Activated B cell treated with CpG ODN at 0.5 μM for 24 hours (primary cell): ENCODE measurements at regions not wholly inside any gene's neighbourhood (a gene's known extent, or its start where the extent isn't known, plus 50 kb on each side); places are given as distances from the start of the nearest gene placed in this dataset.

ENCODE experiments used
- ATAC-seq: fragments of 200-7000 bp; cut with Tn5 transposase; one replicate; pipeline ENCODE4 v1.10.0; 2021; ENCODE audit warnings: low read depth, mild to moderate bottlenecking, moderate library complexity
- CTCF ChIA-PET: fragments of 350-600 bp; sonication (Branson Sonifier 250); formaldehyde crosslinking; loops from one replicate; lab custom pipeline; 2021; ENCODE audit warnings: antibody characterized with exemption; lab: Charles Lee
- POLR2A ChIA-PET: fragments of 350-600 bp; sonication (Branson Sonifier 250); formaldehyde crosslinking; loops from one replicate; lab custom pipeline; 2021; ENCODE audit warnings: antibody characterized with exemption; lab: Charles Lee
- DNase-seq: peaks from one replicate; pipeline ENCODE4 v3.0.0; 2022
- H3K27ac Mint-ChIP-seq: one replicate; pipeline ENCODE4 v1.8.0; 2020; ENCODE audit warnings: mixed read lengths
- H3K27me3 Mint-ChIP-seq: one replicate; pipeline ENCODE4 v1.8.0; 2021; ENCODE audit warnings: mixed read lengths
- H3K36me3 Mint-ChIP-seq: one replicate; pipeline ENCODE4 v1.8.0; 2021; ENCODE audit warnings: low read depth, mixed read lengths
- H3K4me1 Mint-ChIP-seq: one replicate; pipeline ENCODE4 v1.8.0; 2021; ENCODE audit warnings: mixed read lengths
- H3K4me3 Mint-ChIP-seq: one replicate; pipeline ENCODE4 v1.8.0; 2020; ENCODE audit warnings: mild to moderate bottlenecking, mixed read lengths
- H3K9me3 Mint-ChIP-seq: one replicate; pipeline ENCODE4 v1.8.0; 2020; ENCODE audit warnings: mixed read lengths
- intact Hi-C: fragments of 100-400 bp; cut with micrococcal nuclease; formaldehyde crosslinking; loops from one replicate; pipeline ENCODE4 v1.15.1; 2024
- TF ChIP-seq, protein P1 (sequence below): fragments of 200-600 bp; IDR thresholded peaks from one replicate; pipeline ENCODE4 v1.8.0; 2022; ENCODE audit warnings: antibody characterized with exemption, mild to moderate bottlenecking

DNA sequence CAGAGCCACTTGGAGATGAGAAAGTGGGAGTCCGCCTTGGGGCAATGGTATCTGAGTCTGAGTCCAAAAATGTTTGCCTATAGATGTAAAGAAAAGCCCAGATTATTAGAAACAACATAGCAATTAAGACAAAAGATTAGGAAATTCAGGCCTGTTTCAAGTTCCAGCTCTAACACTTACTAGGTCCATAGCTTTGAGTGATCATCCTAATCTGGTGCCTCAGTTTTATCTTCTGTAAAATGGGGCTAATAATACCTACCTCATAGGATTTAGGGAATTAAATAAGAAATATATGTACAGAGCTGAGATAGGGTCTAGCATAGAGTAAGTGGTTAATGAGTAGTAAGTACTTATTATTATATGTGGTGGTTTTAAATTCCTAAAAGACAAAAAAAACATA is 58.6 kb upstream of the NLK start:
- DNase-seq = no peak
- no peaks in the 10 kb centered on the region for H3K9me3 Mint-ChIP-seq
- H3K4me1 Mint-ChIP-seq = peaks cover 23% of the 10 kb centered on the region
- H3K4me3 Mint-ChIP-seq = no peak overlapping the region
- H3K27me3 Mint-ChIP-seq = peaks cover 7% of the 10 kb centered on the region
- ChIA-PET POLR2A (no interaction called here), CTCF (no interaction called here)
- ATAC-seq = no peak
- intact Hi-C loops = no loop called here
- no peak overlapping the region for H3K27ac Mint-ChIP-seq
- TF ChIP-seq, protein P1, sequence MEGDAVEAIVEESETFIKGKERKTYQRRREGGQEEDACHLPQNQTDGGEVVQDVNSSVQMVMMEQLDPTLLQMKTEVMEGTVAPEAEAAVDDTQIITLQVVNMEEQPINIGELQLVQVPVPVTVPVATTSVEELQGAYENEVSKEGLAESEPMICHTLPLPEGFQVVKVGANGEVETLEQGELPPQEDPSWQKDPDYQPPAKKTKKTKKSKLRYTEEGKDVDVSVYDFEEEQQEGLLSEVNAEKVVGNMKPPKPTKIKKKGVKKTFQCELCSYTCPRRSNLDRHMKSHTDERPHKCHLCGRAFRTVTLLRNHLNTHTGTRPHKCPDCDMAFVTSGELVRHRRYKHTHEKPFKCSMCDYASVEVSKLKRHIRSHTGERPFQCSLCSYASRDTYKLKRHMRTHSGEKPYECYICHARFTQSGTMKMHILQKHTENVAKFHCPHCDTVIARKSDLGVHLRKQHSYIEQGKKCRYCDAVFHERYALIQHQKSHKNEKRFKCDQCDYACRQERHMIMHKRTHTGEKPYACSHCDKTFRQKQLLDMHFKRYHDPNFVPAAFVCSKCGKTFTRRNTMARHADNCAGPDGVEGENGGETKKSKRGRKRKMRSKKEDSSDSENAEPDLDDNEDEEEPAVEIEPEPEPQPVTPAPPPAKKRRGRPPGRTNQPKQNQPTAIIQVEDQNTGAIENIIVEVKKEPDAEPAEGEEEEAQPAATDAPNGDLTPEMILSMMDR = no peak
- no peaks in the 10 kb centered on the region for H3K36me3 Mint-ChIP-seq

DNA sequence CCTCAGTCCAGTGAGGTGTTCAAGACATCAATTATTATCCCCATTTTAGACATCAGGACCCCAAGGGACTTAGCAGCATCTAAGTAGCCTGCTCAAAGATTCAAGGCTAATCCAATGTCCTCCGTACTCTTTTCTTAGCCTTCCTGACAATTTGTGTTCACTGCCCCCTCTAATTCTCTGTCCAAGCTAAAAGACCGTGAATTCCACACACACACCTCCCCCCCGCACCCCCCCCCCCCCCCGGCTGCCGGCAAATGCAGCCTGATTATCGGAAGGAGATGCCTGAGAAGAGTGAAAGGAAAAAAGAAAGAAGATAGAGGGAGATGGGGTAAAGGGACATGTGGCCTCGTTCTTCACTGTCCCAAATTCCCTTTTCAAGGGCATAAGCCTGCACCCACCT is 58.1 kb upstream of the NLK start:
- intact Hi-C loops = no loop called here
- no peak for ATAC-seq
- no peaks in the 10 kb centered on the region for H3K36me3 Mint-ChIP-seq
- peaks cover 23% of the 10 kb centered on the region for H3K4me1 Mint-ChIP-seq
- TF ChIP-seq, protein P1 = no peak
- POLR2A ChIA-PET = no interaction called here
- H3K9me3 Mint-ChIP-seq = no peaks in the 10 kb centered on the region
- peaks cover 7% of the 10 kb centered on the region for H3K27me3 Mint-ChIP-seq
- no peak overlapping the region for H3K4me3 Mint-ChIP-seq
- CTCF ChIA-PET = no interaction called here
- no peak for DNase-seq
- H3K27ac Mint-ChIP-seq = no peak overlapping the region

DNA sequence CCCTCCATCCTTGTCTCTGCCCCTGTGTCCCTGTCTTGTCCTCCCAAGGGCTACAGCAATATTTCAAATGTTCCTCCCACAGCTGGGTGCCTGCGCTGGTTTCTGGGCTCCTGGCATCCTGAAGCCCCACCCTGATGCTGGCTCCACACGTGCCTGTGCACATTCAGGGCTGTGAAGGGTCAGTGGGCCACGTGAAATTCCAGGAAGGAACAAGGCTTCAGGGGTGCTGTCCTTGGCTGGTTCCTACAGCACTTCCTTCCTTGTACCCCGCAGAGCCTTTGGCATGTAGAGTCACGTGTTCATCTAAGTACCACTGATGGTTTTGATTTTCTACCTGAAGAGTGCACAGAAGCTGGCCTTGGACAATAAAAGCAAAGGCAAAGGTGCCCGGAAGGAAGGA is 57.7 kb upstream of the NLK start:
- Mint-ChIP-seq H3K4me1 (peaks cover 23% of the 10 kb centered on the region), H3K9me3 (no peaks in the 10 kb centered on the region), H3K36me3 (no peaks in the 10 kb centered on the region), H3K27me3 (peaks cover 7% of the 10 kb centered on the region), H3K4me3 (no peak overlapping the region), H3K27ac (no peak overlapping the region)
- intact Hi-C loops = no loop called here
- ChIA-PET POLR2A (no interaction called here), CTCF (no interaction called here)
- DNase-seq = no peak
- ATAC-seq = no peak
- TF ChIP-seq, protein P1 = no peak

DNA sequence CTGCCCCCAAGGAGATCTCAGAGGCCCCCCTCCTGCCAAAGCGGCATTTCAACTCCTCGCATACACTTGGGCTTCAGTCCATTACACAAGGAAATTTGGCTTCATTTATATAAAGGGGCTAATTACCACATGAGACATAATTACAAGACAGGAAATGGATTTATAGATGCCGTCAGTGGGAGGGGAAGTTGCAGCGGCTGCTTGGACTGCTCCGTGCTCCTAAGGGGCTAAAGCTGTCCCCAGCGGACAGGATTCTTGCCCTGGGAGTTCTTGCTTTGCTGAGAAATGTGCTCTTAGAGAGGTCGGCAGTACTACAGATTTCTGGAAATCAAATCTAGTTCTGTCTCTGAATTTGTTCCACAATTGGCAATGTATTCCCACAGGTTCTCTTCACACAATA is 57.2 kb upstream of the NLK start:
- Mint-ChIP-seq H3K27ac (no peak overlapping the region), H3K36me3 (no peaks in the 10 kb centered on the region), H3K4me3 (peak overlapping the region; percentile 56), H3K4me1 (peaks cover 23% of the 10 kb centered on the region), H3K27me3 (peaks cover 7% of the 10 kb centered on the region), H3K9me3 (no peaks in the 10 kb centered on the region)
- ChIA-PET POLR2A (no interaction called here), CTCF (no interaction called here)
- intact Hi-C loops = no loop called here
- DNase-seq (no peak), ATAC-seq (no peak)
- TF ChIP-seq, protein P1 = no peak

DNA sequence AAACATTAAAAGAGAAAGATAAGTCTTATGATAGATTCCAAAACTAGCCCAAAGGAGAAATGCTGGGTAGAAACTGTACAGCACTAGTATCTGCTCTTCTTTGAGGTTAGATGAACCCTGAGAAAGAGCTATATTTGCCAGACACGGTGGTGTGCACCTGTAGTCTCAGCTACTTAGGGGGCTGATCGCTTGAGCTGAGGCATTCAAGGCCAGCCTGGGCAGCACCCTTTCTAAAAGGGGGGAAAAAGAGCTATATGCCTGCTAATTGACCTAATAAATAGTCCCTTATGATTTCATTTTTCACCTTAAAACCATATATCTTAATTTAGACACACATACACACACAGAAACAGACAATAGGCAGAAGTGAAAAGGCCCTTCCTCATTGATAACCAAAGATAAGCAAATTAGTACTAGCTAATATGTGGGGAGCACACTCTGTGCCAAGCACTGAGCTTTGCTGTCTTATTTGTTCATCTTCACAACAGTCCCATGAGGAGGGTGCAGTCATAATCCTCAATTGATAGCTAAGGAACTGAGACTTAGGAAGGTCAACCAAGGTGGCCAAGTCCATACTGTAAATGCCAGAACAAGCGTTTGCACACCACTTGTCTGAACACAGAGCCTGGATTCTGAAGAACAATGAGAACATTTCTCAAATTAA is 56.6 kb upstream of the NLK start:
- ATAC-seq (no peak), DNase-seq (no peak)
- ChIA-PET POLR2A (no interaction called here), CTCF (no interaction called here)
- Mint-ChIP-seq H3K36me3 (no peaks in the 10 kb centered on the region), H3K4me3 (peak overlapping the region; percentile 56), H3K27ac (no peak overlapping the region), H3K4me1 (peaks cover 19% of the 10 kb centered on the region), H3K9me3 (no peaks in the 10 kb centered on the region), H3K27me3 (peaks cover 7% of the 10 kb centered on the region)
- intact Hi-C loops = no loop called here
- TF ChIP-seq, protein P1 = no peak
